Caco-2 (cell line): ENCODE measurements at regions not wholly inside any gene's neighbourhood (a gene's known extent, or its start where the extent isn't known, plus 50 kb on each side); places are given as distances from the start of the nearest gene placed in this dataset.

Source experiments
- BruUV-seq: library from RNA; stranded (reverse); fragments of 400-500 nt; replicated peaks from 2 replicates; lab custom pipeline; 2021; lab: Mats Ljungman, UMichigan
- CTCF ChIA-PET: fragments of 300-600 bp; sonication (Branson Sonifier 250); formaldehyde crosslinking; loops from one replicate; lab custom pipeline; 2022; ENCODE audit warnings: antibody characterized with exemption; lab: Charles Lee
- POLR2A ChIA-PET: fragments of 300-600 bp; sonication (Branson Sonifier 250); formaldehyde crosslinking; loops from one replicate; lab custom pipeline; 2022; ENCODE audit warnings: antibody characterized with exemption; lab: Charles Lee
- DNase-seq, 2 experiments: peaks; one replicate each; pipeline versions ENCODE4 v3.0.0 to v3.0.0-alpha.2; 2020 to 2022
- H3K27me3 ChIP-seq: replicated peaks from 2 replicates; pipeline ENCODE4 v1.6.0; 2011; ENCODE audit warnings: low read length; ENCODE audit not compliant: control insufficient read depth, insufficient read depth
- H3K36me3 ChIP-seq: 2 replicates; pipeline ENCODE4 v1.5.1; 2011; ENCODE audit warnings: low read length; ENCODE audit not compliant: control insufficient read depth, insufficient read depth
- H3K4me1 ChIP-seq: fragments of 250-450 bp; sonication (Bioruptor Pico); 2 replicates; pipeline ENCODE4 v1.5.1; 2020; ENCODE audit warnings: mild to moderate bottlenecking
- H3K4me3 ChIP-seq: 2 replicates; pipeline ENCODE4 v1.5.1; 2011; ENCODE audit warnings: low read depth, mild to moderate bottlenecking, control low read depth, low read length
- H3K9me3 ChIP-seq: fragments of 250-450 bp; sonication (Bioruptor Pico); 2 replicates; pipeline ENCODE4 v1.5.1; 2020; ENCODE audit warnings: mild to moderate bottlenecking, moderate library complexity
- H3K27ac Mint-ChIP-seq: one replicate; pipeline ENCODE4 v1.8.0; 2022; ENCODE audit warnings: mixed read lengths; ENCODE audit not compliant: unreplicated experiment
- H3K27me3 Mint-ChIP-seq: one replicate; pipeline ENCODE4 v1.8.0; 2022; ENCODE audit warnings: mixed read lengths; ENCODE audit not compliant: insufficient read depth, unreplicated experiment
- H3K36me3 Mint-ChIP-seq: one replicate; pipeline ENCODE4 v1.8.0; 2022; ENCODE audit warnings: mild to moderate bottlenecking, mixed read lengths; ENCODE audit not compliant: insufficient read depth, unreplicated experiment
- H3K4me1 Mint-ChIP-seq: one replicate; pipeline ENCODE4 v1.8.0; 2022; ENCODE audit warnings: low read depth, mixed read lengths; ENCODE audit not compliant: unreplicated experiment
- H3K4me3 Mint-ChIP-seq: one replicate; pipeline ENCODE4 v1.8.0; 2022; ENCODE audit warnings: mild to moderate bottlenecking, moderate library complexity, mixed read lengths; ENCODE audit not compliant: unreplicated experiment
- H3K9me3 Mint-ChIP-seq: one replicate; pipeline ENCODE4 v1.8.0; 2022; ENCODE audit warnings: mixed read lengths; ENCODE audit not compliant: unreplicated experiment
- CTCF ChIP-seq, 2 experiments: fragments of 200-600 bp in 1 of 2; IDR thresholded peaks; 1 replicate in 1 of 2; 2 replicates in 1 of 2; pipeline versions ENCODE4 v1.5.1 to v1.8.0; 2011 to 2022; ENCODE audit warnings: antibody characterized with exemption in 1 of 2, control low read depth in 1 of 2, inconsistent platforms in 1 of 2, low read depth in 1 of 2, low read length in 1 of 2, mild to moderate bottlenecking in 1 of 2, moderate library complexity in 1 of 2; ENCODE audit not compliant: insufficient read depth in 1 of 2, severe bottlenecking in 1 of 2, unreplicated experiment in 1 of 2
- intact Hi-C: fragments of 100-400 bp; cut with micrococcal nuclease; formaldehyde crosslinking; loops from one replicate; pipeline ENCODE4 v1.10.0; 2022; ENCODE audit not compliant: unreplicated experiment

- Mint-ChIP-seq H3K27me3 (no peaks in the 10 kb centered on the region), H3K9me3 (no peaks in the 10 kb centered on the region), H3K4me1 (peaks cover 21% of the 10 kb centered on the region), H3K27ac (no peak overlapping the region), H3K36me3 (no peaks in the 10 kb centered on the region), H3K4me3 (no peak overlapping the region)
- no peak for DNase-seq
- no TSS peak for BruUV-seq
- Histone ChIP-seq H3K36me3 (no peaks in the 10 kb centered on the region), H3K4me1 (peaks cover 13% of the 10 kb centered on the region; the same call in 1 of the 2 replicates), H3K27me3 (no peaks in the 10 kb centered on the region), H3K4me3 (no peak overlapping the region), H3K9me3 (no peaks in the 10 kb centered on the region)
- POLR2A ChIA-PET: no interaction called here
- CTCF ChIA-PET: no interaction called here
- intact Hi-C loops: loop anchor here (10.0 kb wide), 1 partner anchor 58 kb away; no protein-coding TSS in a partner anchor
- TF ChIP-seq CTCF (IDR thresholded peaks at IDR 0.05; ENCODE audit: insufficient read depth in 1 of 2, low read depth in 1 of 2, low read length in 1 of 2, severe bottlenecking in 1 of 2, unreplicated experiment in 1 of 2): no peak
Measured at GRCh38 chr15:70247281-70247680, 149.6 kb upstream of the TLE3 start.

- H3K4me3 Mint-ChIP-seq: no peak overlapping the region
- H3K27me3 Mint-ChIP-seq: no peaks in the 10 kb centered on the region
- CTCF ChIA-PET: no interaction called here
Measured at GRCh38 chr15:70246623-70247220, 149.0 kb upstream of the TLE3 start.

GRCh38 chr15:70245932-70246622 is 148.4 kb upstream of the TLE3 start:
- intact Hi-C loops: loop anchor here (10.0 kb wide), 1 partner anchor 59 kb away; no protein-coding TSS in a partner anchor
- no peak for TF ChIP-seq CTCF (IDR thresholded peaks at IDR 0.05; ENCODE audit: insufficient read depth in 1 of 2, low read depth in 1 of 2, low read length in 1 of 2, severe bottlenecking in 1 of 2, unreplicated experiment in 1 of 2)
- no peak overlapping the region for H3K4me3 ChIP-seq
- no peak overlapping the region for H3K4me3 Mint-ChIP-seq
- peaks cover 14% of the 10 kb centered on the region for H3K4me1 Mint-ChIP-seq
- no peaks in the 10 kb centered on the region for H3K36me3 Mint-ChIP-seq
- H3K4me1 ChIP-seq: peaks cover 8% of the 10 kb centered on the region; the same call in 1 of the 2 replicates
- H3K27me3 ChIP-seq: no peaks in the 10 kb centered on the region
- BruUV-seq: no TSS peak
- CTCF ChIA-PET: no interaction called here
- H3K27ac Mint-ChIP-seq: no peak overlapping the region
- H3K9me3 ChIP-seq: no peaks in the 10 kb centered on the region
- no peaks in the 10 kb centered on the region for H3K9me3 Mint-ChIP-seq
- POLR2A ChIA-PET: no interaction called here
- no peak for DNase-seq
- no peaks in the 10 kb centered on the region for H3K36me3 ChIP-seq
- no peaks in the 10 kb centered on the region for H3K27me3 Mint-ChIP-seq

More at GRCh38 chr15:70246623-70247220, 149.0 kb upstream of the TLE3 start:
- no peaks in the 10 kb centered on the region for H3K36me3 Mint-ChIP-seq
- BruUV-seq: no TSS peak
- intact Hi-C loops: loop anchor here (10.0 kb wide), 1 partner anchor 58 kb away; no protein-coding TSS in a partner anchor
- TF ChIP-seq CTCF (IDR thresholded peaks at IDR 0.05; ENCODE audit: insufficient read depth in 1 of 2, low read depth in 1 of 2, low read length in 1 of 2, severe bottlenecking in 1 of 2, unreplicated experiment in 1 of 2): no peak
- peaks cover 12% of the 10 kb centered on the region; the same call in 1 of the 2 replicates for H3K4me1 ChIP-seq
- DNase-seq: no peak
- no peaks in the 10 kb centered on the region for H3K9me3 ChIP-seq
- H3K4me3 ChIP-seq: no peak overlapping the region
- no peaks in the 10 kb centered on the region for H3K9me3 Mint-ChIP-seq
- H3K27ac Mint-ChIP-seq: no peak overlapping the region
- POLR2A ChIA-PET: no interaction called here
- H3K36me3 ChIP-seq: no peaks in the 10 kb centered on the region
- peaks cover 18% of the 10 kb centered on the region for H3K4me1 Mint-ChIP-seq
- no peaks in the 10 kb centered on the region for H3K27me3 ChIP-seq
